GM23338 (cell line): ENCODE measurements at regions not wholly inside any gene's neighbourhood (a gene's known extent, or its start where the extent isn't known, plus 50 kb on each side); places are given as distances from the start of the nearest gene placed in this dataset.

Experiments used
- ATAC-seq: fragments of 200-7000 bp; cut with Tn5 transposase; 3 replicates; pipeline ENCODE4 v1.9.1; 2020
- DNase-seq: peaks from one replicate; pipeline ENCODE4 v3.0.0-alpha.2; 2015; ENCODE audit warnings: low spot score
- H2AFZ ChIP-seq: fragments of 200-600 bp; sonication (generic); 2 replicates; pipeline ENCODE4 v1.8.0; 2016; ENCODE audit warnings: antibody characterized with exemption, mild to moderate bottlenecking, moderate library complexity
- H3F3A ChIP-seq: fragments of 200-600 bp; sonication (generic); replicated peaks from 2 replicates; pipeline ENCODE4 v1.8.0; 2017; ENCODE audit warnings: antibody characterized with exemption, mixed run types, low read depth
- H3K27ac ChIP-seq: fragments of 200-600 bp; sonication (generic); 2 replicates; pipeline ENCODE4 v1.6.1; 2016; ENCODE audit warnings: low read depth
- H3K27me3 ChIP-seq: fragments of 200-600 bp; sonication (generic); 2 replicates; pipeline ENCODE4 v1.8.0; 2016; ENCODE audit warnings: mild to moderate bottlenecking, mixed run types, moderate library complexity; ENCODE audit not compliant: insufficient read depth
- H3K36me3 ChIP-seq: fragments of 200-600 bp; sonication (generic); 2 replicates; pipeline ENCODE4 v1.8.0; 2016; ENCODE audit warnings: mild to moderate bottlenecking; ENCODE audit not compliant: insufficient read depth
- H3K4me1 ChIP-seq: fragments of 200-600 bp; sonication (generic); 2 replicates; pipeline ENCODE4 v1.8.0; 2016; ENCODE audit warnings: mild to moderate bottlenecking, moderate library complexity; ENCODE audit not compliant: insufficient read depth
- H3K4me2 ChIP-seq: fragments of 200-600 bp; sonication (generic); 2 replicates; pipeline ENCODE4 v1.7.1; 2017; ENCODE audit warnings: mixed run types
- H3K4me3 ChIP-seq: fragments of 200-600 bp; sonication (generic); 2 replicates; pipeline ENCODE4 v1.6.1; 2016; ENCODE audit warnings: mixed run types
- H3K79me2 ChIP-seq: fragments of 200-600 bp; sonication (generic); replicated peaks from 2 replicates; pipeline ENCODE4 v1.8.0; 2017; ENCODE audit warnings: mild to moderate bottlenecking; ENCODE audit not compliant: insufficient read depth
- H3K9me2 ChIP-seq: fragments of 200-600 bp; sonication (generic); 2 replicates; pipeline ENCODE4 v1.8.0; 2017; ENCODE audit not compliant: insufficient read depth
- H4K20me1 ChIP-seq: fragments of 200-600 bp; sonication (generic); replicated peaks from 2 replicates; pipeline ENCODE4 v1.8.0; 2017; ENCODE audit warnings: mild to moderate bottlenecking; ENCODE audit not compliant: insufficient read depth
- H3K27ac Mint-ChIP-seq: 2 replicates; pipeline ENCODE4 v1.8.0; 2020; ENCODE audit warnings: inconsistent platforms, mild to moderate bottlenecking, moderate library complexity, mixed read lengths
- H3K27me3 Mint-ChIP-seq: 3 replicates; pipeline ENCODE4 v1.8.0; 2022; ENCODE audit warnings: low read depth, mild to moderate bottlenecking, moderate library complexity, mixed read lengths, inconsistent platforms; ENCODE audit not compliant: insufficient read depth, poor library complexity
- H3K36me3 Mint-ChIP-seq: 3 replicates; pipeline ENCODE4 v1.8.0; 2021; ENCODE audit warnings: low read depth, mild to moderate bottlenecking, inconsistent platforms, moderate library complexity, mixed read lengths
- H3K4me1 Mint-ChIP-seq: 3 replicates; pipeline ENCODE4 v1.8.0; 2020; ENCODE audit warnings: mild to moderate bottlenecking, inconsistent platforms, mixed read lengths
- H3K4me3 Mint-ChIP-seq: 3 replicates; pipeline ENCODE4 v1.8.0; 2021; ENCODE audit warnings: moderate library complexity, mild to moderate bottlenecking, inconsistent platforms, mixed read lengths
- H3K9me3 Mint-ChIP-seq: 3 replicates; pipeline ENCODE4 v1.8.0; 2020; ENCODE audit warnings: moderate library complexity, mild to moderate bottlenecking, inconsistent platforms, mixed read lengths
- CREB1 ChIP-seq: fragments of 250-450 bp; sonication (Bioruptor Pico); IDR thresholded peaks from 2 replicates; pipeline ENCODE4 v1.5.0; 2020; ENCODE audit warnings: low read depth, mild to moderate bottlenecking, moderate library complexity
- CTCF ChIP-seq, 2 experiments: fragments of 200-600 bp in 1 of 2; sonication (generic) in 1 of 2; conservative IDR thresholded peaks; 2 replicates each; pipeline versions ENCODE4 v1.5.1 to v1.6.1; 2016 to 2017; ENCODE audit warnings: antibody characterized with exemption in 2 of 2, low read depth in 2 of 2, mild to moderate bottlenecking in 2 of 2, moderate library complexity in 1 of 2
- ETS1 ChIP-seq: IDR thresholded peaks from 2 replicates; pipeline ENCODE4 v1.6.1; 2016; ENCODE audit warnings: antibody characterized with exemption
- EZH2 ChIP-seq: fragments of 200-600 bp; sonication (generic); IDR thresholded peaks from one replicate; pipeline ENCODE4 v1.8.0; 2017; ENCODE audit warnings: antibody characterized with exemption, mild to moderate bottlenecking, low read depth; ENCODE audit not compliant: unreplicated experiment
- EZH2phosphoT487 ChIP-seq: fragments of 200-600 bp; sonication (generic); IDR thresholded peaks from one replicate; pipeline ENCODE4 v1.8.1; 2018; ENCODE audit warnings: antibody characterized with exemption; ENCODE audit not compliant: unreplicated experiment
- JUNB ChIP-seq: IDR thresholded peaks from one replicate; pipeline ENCODE4 v1.6.1; 2016; ENCODE audit warnings: antibody characterized with exemption; ENCODE audit not compliant: unreplicated experiment
- NANOG ChIP-seq: IDR thresholded peaks from 2 replicates; pipeline ENCODE4 v1.6.1; 2016; ENCODE audit warnings: antibody characterized with exemption, borderline replicate concordance
- REST ChIP-seq: IDR thresholded peaks from one replicate; pipeline ENCODE4 v1.6.1; 2018; ENCODE audit warnings: antibody characterized with exemption; ENCODE audit not compliant: unreplicated experiment
- STAT1 ChIP-seq: IDR thresholded peaks from one replicate; pipeline ENCODE4 v1.6.1; 2016; ENCODE audit warnings: antibody characterized with exemption; ENCODE audit not compliant: unreplicated experiment
- ZNF114 ChIP-seq: fragments of 250-450 bp; sonication (Bioruptor Pico); IDR thresholded peaks from 2 replicates; pipeline ENCODE4 v1.5.0; 2020; ENCODE audit warnings: mild to moderate bottlenecking, moderate library complexity
- ZNF331 ChIP-seq: fragments of 250-450 bp; sonication (Bioruptor Pico); IDR thresholded peaks from 2 replicates; pipeline ENCODE4 v1.5.0; 2020; ENCODE audit warnings: low read depth, mild to moderate bottlenecking, moderate library complexity

GRCh38 chr20:24773751-24774201 is 175.3 kb upstream of the CST7 start (continued):
- TF ChIP-seq REST (no peak), JUNB (no peak)

GRCh38 chr20:24775966-24776365 is 173.1 kb upstream of the CST7 start:
- Histone ChIP-seq H3K9me2 (no peaks in the 10 kb centered on the region), H3K4me3 (no peak overlapping the region), H4K20me1 (no peaks in the 10 kb centered on the region), H3K27me3 (no peaks in the 10 kb centered on the region), H3K4me2 (no peak overlapping the region), H3K27ac (no peak overlapping the region), H2AFZ (no peak overlapping the region), H3K36me3 (no peaks in the 10 kb centered on the region), H3F3A (no peaks in the 10 kb centered on the region), H3K79me2 (no peaks in the 10 kb centered on the region), H3K4me1 (no peaks in the 10 kb centered on the region)
- DNase-seq (no peak), ATAC-seq (no peak)
- H3K4me3 Mint-ChIP-seq: no peak overlapping the region
- peaks cover 17% of the 10 kb centered on the region for H3K9me3 Mint-ChIP-seq
- H3K4me1 Mint-ChIP-seq: no peaks in the 10 kb centered on the region
- H3K27ac Mint-ChIP-seq: no peak overlapping the region
- H3K27me3 Mint-ChIP-seq: peaks cover 2% of the 10 kb centered on the region
- H3K36me3 Mint-ChIP-seq: peaks cover 5% of the 10 kb centered on the region; the same call in 1 of the 3 replicates
- TF ChIP-seq ZNF331 (CRISPR knock-in tag): no peak
- no peak for TF ChIP-seq NANOG
- no peak for TF ChIP-seq JUNB
- TF ChIP-seq REST: no peak
- no peak for TF ChIP-seq STAT1
- no peak for TF ChIP-seq CTCF (conservative IDR thresholded peaks at IDR 0.05; ENCODE audit: low read depth in 2 of 2)
- TF ChIP-seq EZH2: no peak
- no peak for TF ChIP-seq ZNF114 (CRISPR knock-in tag)
- no peak for TF ChIP-seq CREB1
- no peak for TF ChIP-seq ETS1
- TF ChIP-seq EZH2phosphoT487: no peak
